Parathyroid adenoma (tissue), 2 donors: ENCODE measurements at regions not wholly inside any gene's neighbourhood (a gene's known extent, or its start where the extent isn't known, plus 50 kb on each side); places are given as distances from the start of the nearest gene placed in this dataset.

ENCODE experiments used
- H2AFZ ChIP-seq: fragments of 300-600 bp; sonication (generic); one replicate; pipeline ENCODE4 v1.7.0; 2017; ENCODE audit warnings: antibody characterized with exemption, mild to moderate bottlenecking
- H3K27ac ChIP-seq: fragments of 300-600 bp; sonication (generic); one replicate; pipeline ENCODE4 v1.7.0; 2017
- H3K27me3 ChIP-seq: fragments of 300-600 bp; sonication (generic); one replicate; pipeline ENCODE4 v1.7.0; 2017; ENCODE audit warnings: low read length; ENCODE audit not compliant: control insufficient read depth, insufficient read depth
- H3K36me3 ChIP-seq: fragments of 300-600 bp; sonication (generic); one replicate; pipeline ENCODE4 v1.7.0; 2017; ENCODE audit warnings: low read length; ENCODE audit not compliant: control insufficient read depth, insufficient read depth
- H3K4me1 ChIP-seq: fragments of 300-600 bp; sonication (generic); one replicate; pipeline ENCODE4 v1.7.0; 2017; ENCODE audit warnings: control low read depth
- H3K4me2 ChIP-seq: fragments of 300-600 bp; sonication (generic); one replicate; pipeline ENCODE4 v1.7.0; 2017; ENCODE audit warnings: low read length
- H3K4me3 ChIP-seq: fragments of 300-600 bp; sonication (generic); one replicate; pipeline ENCODE4 v1.7.0; 2017; ENCODE audit warnings: low read depth, low read length
- H3K79me2 ChIP-seq: fragments of 300-600 bp; sonication (generic); one replicate; pipeline ENCODE4 v1.7.0; 2017; ENCODE audit warnings: control low read depth
- H3K9ac ChIP-seq: fragments of 300-600 bp; sonication (generic); one replicate; pipeline ENCODE4 v1.7.0; 2017; ENCODE audit warnings: mild to moderate bottlenecking
- H3K9me3 ChIP-seq: fragments of 300-600 bp; sonication (generic); one replicate; pipeline ENCODE4 v1.7.0; 2017; ENCODE audit warnings: low read length; ENCODE audit not compliant: control insufficient read depth
- TF ChIP-seq, protein P1 (sequence below): fragments of 300-600 bp; sonication (generic); IDR thresholded peaks from one replicate; pipeline ENCODE4 v1.7.0; 2017; ENCODE audit warnings: antibody characterized with exemption, mild to moderate bottlenecking
- donor health status: primary hyperparathyroidism.

DNA sequence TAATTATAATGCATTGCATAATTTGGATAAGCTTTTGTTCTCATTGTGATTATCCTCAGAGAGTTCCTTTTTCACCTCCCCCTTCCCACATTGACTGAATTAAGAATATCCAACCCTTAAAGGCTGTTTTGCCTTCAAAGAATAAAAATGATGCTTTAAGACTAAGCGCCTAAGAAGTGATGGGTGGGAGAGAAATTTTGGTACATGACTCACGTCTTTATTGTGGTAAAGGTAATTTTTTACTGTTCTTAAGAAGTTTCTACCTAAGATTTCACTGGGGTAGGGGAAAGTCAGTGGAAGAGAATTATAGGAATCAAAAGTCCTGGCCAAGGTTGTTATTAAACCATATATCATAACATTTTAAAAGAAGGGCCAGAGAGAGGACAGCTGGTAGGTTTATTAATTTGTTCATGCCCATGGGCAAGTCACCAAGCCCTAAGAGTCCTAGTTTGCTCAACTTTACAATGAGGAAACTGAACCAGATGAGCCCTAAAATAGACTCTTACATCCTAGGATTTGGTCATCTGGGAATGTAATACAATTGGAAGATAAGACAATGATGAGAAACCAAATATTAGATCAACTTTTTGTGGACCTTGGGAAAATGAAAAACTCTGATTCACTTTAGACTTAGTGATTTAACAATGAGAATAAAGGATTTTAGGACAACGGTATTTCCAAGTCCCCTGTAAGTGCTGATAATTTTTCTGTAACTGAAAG lies 101.1 kb upstream of the RASGRP1 start:
- Histone ChIP-seq H3K4me1 (no peaks in the 10 kb centered on the region), H2AFZ (no peak overlapping the region), H3K4me2 (no peak overlapping the region), H3K4me3 (no peak overlapping the region), H3K36me3 (no peaks in the 10 kb centered on the region), H3K27me3 (no peaks in the 10 kb centered on the region), H3K27ac (no peak overlapping the region), H3K9me3 (no peaks in the 10 kb centered on the region), H3K9ac (no peak overlapping the region), H3K79me2 (no peaks in the 10 kb centered on the region)
- TF ChIP-seq, protein P1, sequence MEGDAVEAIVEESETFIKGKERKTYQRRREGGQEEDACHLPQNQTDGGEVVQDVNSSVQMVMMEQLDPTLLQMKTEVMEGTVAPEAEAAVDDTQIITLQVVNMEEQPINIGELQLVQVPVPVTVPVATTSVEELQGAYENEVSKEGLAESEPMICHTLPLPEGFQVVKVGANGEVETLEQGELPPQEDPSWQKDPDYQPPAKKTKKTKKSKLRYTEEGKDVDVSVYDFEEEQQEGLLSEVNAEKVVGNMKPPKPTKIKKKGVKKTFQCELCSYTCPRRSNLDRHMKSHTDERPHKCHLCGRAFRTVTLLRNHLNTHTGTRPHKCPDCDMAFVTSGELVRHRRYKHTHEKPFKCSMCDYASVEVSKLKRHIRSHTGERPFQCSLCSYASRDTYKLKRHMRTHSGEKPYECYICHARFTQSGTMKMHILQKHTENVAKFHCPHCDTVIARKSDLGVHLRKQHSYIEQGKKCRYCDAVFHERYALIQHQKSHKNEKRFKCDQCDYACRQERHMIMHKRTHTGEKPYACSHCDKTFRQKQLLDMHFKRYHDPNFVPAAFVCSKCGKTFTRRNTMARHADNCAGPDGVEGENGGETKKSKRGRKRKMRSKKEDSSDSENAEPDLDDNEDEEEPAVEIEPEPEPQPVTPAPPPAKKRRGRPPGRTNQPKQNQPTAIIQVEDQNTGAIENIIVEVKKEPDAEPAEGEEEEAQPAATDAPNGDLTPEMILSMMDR, result no peak

DNA sequence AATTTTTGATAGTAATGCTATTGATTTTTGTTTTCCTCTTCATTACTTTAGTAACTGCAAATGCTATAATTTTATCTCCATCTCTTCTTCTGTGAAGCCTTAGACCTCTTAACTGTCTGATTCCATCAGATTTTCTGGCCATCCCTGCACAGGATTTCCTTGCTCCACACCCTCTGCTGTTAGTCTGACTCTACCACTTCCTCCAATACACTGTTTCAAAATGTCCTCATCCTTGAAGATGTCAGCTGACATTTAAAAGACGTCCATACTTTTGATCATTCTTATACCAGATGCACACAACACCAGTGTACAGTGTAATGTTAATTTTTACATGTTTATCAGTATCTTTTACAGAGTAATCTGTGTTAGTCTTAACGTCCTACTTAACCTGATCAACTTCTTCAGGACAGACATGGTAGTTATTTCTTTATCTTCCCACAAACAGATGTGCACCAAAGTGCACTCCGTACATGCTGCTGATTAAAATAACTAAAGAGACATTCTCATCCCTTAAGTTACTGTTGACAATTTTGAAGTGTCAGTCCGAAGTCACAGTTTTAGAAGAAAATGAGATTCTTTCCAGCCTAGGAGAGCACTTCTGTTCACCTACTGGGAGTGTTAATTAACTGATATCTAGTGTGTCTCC lies 102.4 kb upstream of the RASGRP1 start:
- Histone ChIP-seq H3K4me3 (no peak overlapping the region), H3K79me2 (no peaks in the 10 kb centered on the region), H3K27ac (no peak overlapping the region), H3K36me3 (no peaks in the 10 kb centered on the region), H3K9me3 (no peaks in the 10 kb centered on the region), H3K4me2 (no peak overlapping the region), H2AFZ (no peak overlapping the region), H3K4me1 (no peaks in the 10 kb centered on the region), H3K27me3 (no peaks in the 10 kb centered on the region), H3K9ac (no peak overlapping the region)
- TF ChIP-seq, protein P1, result no peak

DNA sequence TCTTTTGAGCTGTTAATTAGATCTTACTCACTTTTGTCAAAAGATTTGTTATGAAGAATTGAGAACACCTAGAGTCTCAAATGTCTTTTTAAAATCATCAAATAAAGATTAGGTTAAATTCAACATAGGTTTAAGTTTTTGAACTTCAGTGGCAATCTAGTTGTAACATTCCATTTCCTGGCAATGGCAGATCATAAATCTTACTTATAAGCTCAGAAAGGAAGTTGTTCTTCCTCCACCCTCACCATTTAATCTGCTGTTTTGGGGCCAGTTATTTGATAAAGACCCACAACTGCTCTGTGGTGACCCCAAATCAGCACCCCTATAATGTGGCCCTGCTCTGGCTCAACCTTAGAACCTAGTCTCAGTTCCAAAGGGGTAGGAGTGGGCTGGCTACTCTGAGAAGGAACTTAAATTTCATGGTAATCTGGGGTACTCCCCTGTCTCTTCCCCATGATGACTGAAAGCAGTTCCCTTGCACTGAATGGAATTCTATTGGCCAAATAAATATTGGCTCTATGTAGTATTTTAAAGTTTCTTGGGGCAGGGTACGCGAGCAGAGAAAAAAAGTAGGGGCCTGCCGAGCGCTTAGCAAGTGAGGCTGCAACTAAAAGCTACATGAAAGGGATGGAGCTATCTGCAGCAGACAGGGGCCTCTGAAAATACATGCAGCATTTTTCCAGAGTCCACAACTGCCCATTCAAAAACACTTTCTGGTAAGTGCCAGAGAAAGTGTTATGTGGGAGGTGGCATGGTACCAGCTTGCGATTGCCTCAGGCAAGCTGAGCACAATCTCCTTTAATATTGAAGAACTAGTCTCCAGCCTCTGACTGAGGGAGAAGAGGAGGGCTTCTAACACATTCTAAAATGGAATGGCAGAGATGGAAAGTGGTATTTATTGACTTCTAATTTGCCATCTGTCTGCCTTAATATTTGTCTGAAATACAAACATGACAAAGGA lies 103.6 kb upstream of the RASGRP1 start:
- no peak overlapping the region for H2AFZ ChIP-seq
- H3K36me3 ChIP-seq, result no peaks in the 10 kb centered on the region
- H3K27me3 ChIP-seq, result no peaks in the 10 kb centered on the region
- no peak overlapping the region for H3K4me3 ChIP-seq
- H3K9ac ChIP-seq, result no peak overlapping the region
- H3K27ac ChIP-seq, result no peak overlapping the region
- TF ChIP-seq, protein P1, result no peak
- H3K79me2 ChIP-seq, result no peaks in the 10 kb centered on the region
- H3K4me2 ChIP-seq, result no peak overlapping the region
- no peaks in the 10 kb centered on the region for H3K4me1 ChIP-seq
- H3K9me3 ChIP-seq, result no peaks in the 10 kb centered on the region

DNA sequence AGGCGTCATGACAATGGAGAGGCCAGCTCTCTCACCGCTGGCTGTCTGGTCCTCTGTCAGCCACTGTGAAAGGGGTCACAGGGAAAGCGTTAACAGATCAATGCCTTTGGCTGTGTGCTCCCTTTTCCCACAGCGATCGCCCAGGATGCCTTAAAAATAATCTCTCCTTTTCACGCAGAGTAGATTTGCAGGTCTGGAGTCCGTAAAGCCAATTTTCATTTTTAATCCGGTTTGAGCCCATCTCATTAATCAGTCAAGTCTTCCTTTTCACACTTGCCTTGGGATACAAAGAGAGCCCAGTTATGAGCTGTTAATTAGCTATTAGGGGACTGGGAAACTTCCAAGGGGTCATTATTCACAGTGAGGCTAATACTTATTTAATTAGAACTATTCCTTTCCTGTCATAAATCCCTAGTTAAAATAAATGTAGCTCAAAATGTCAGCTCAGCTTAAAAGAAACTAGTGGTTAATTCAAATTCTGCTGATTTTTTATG lies 104.3 kb upstream of the RASGRP1 start:
- H3K4me3 ChIP-seq, result no peak overlapping the region
- H3K79me2 ChIP-seq, result no peaks in the 10 kb centered on the region
- H3K27me3 ChIP-seq, result no peaks in the 10 kb centered on the region
- no peak overlapping the region for H3K9ac ChIP-seq
- no peaks in the 10 kb centered on the region for H3K9me3 ChIP-seq
- no peak overlapping the region for H3K4me2 ChIP-seq
- TF ChIP-seq, protein P1, result no peak
- H3K4me1 ChIP-seq, result no peaks in the 10 kb centered on the region
- no peaks in the 10 kb centered on the region for H3K36me3 ChIP-seq
- H2AFZ ChIP-seq, result no peak overlapping the region
- no peak overlapping the region for H3K27ac ChIP-seq
